ENCODE measurements at regions not wholly inside any gene's neighbourhood (a gene's known extent, or its start where the extent isn't known, plus 50 kb on each side); places are given as distances from the start of the nearest gene placed in this dataset.

GRCh38 chr4:187562345-187562744 is 433.2 kb upstream of the ZFP42 start:
- TF ChIP-seq ZNF239 (tag by site-specific recombination; IDR thresholded peaks at IDR 0.05) (no peak), ZNF664 (tag by site-specific recombination; IDR thresholded peaks at IDR 0.05) (no peak), ZNF292 (tag by site-specific recombination; IDR thresholded peaks at IDR 0.05; ENCODE audit: borderline replicate concordance, low read depth) (no peak), ZBTB49 (tag by site-specific recombination; IDR thresholded peaks at IDR 0.05; ENCODE audit: low read depth) (no peak), ZNF157 (tag by site-specific recombination; IDR thresholded peaks at IDR 0.05) (no peak), ZNF391 (tag by site-specific recombination; IDR thresholded peaks at IDR 0.05; ENCODE audit: borderline replicate concordance, low read depth) (no peak), REST (tag by site-specific recombination; IDR thresholded peaks at IDR 0.05) (no peak), ZNF416 (tag by site-specific recombination; IDR thresholded peaks at IDR 0.05) (no peak), YY1 (tag by site-specific recombination; IDR thresholded peaks at IDR 0.05) (no peak), MYNN (tag by site-specific recombination; IDR thresholded peaks at IDR 0.05; ENCODE audit: borderline replicate concordance) (no peak), KLF16 (tag by site-specific recombination; IDR thresholded peaks at IDR 0.05) (no peak)
- TF ChIP-seq, protein P1, sequence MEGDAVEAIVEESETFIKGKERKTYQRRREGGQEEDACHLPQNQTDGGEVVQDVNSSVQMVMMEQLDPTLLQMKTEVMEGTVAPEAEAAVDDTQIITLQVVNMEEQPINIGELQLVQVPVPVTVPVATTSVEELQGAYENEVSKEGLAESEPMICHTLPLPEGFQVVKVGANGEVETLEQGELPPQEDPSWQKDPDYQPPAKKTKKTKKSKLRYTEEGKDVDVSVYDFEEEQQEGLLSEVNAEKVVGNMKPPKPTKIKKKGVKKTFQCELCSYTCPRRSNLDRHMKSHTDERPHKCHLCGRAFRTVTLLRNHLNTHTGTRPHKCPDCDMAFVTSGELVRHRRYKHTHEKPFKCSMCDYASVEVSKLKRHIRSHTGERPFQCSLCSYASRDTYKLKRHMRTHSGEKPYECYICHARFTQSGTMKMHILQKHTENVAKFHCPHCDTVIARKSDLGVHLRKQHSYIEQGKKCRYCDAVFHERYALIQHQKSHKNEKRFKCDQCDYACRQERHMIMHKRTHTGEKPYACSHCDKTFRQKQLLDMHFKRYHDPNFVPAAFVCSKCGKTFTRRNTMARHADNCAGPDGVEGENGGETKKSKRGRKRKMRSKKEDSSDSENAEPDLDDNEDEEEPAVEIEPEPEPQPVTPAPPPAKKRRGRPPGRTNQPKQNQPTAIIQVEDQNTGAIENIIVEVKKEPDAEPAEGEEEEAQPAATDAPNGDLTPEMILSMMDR (tag by site-specific recombination; IDR thresholded peaks at IDR 0.05) = no peak
- TF ChIP-seq, protein P2, sequence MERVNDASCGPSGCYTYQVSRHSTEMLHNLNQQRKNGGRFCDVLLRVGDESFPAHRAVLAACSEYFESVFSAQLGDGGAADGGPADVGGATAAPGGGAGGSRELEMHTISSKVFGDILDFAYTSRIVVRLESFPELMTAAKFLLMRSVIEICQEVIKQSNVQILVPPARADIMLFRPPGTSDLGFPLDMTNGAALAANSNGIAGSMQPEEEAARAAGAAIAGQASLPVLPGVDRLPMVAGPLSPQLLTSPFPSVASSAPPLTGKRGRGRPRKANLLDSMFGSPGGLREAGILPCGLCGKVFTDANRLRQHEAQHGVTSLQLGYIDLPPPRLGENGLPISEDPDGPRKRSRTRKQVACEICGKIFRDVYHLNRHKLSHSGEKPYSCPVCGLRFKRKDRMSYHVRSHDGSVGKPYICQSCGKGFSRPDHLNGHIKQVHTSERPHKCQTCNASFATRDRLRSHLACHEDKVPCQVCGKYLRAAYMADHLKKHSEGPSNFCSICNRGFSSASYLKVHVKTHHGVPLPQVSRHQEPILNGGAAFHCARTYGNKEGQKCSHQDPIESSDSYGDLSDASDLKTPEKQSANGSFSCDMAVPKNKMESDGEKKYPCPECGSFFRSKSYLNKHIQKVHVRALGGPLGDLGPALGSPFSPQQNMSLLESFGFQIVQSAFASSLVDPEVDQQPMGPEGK (tag by site-specific recombination; IDR thresholded peaks at IDR 0.05) = no peak
- TF ChIP-seq, protein P3, sequence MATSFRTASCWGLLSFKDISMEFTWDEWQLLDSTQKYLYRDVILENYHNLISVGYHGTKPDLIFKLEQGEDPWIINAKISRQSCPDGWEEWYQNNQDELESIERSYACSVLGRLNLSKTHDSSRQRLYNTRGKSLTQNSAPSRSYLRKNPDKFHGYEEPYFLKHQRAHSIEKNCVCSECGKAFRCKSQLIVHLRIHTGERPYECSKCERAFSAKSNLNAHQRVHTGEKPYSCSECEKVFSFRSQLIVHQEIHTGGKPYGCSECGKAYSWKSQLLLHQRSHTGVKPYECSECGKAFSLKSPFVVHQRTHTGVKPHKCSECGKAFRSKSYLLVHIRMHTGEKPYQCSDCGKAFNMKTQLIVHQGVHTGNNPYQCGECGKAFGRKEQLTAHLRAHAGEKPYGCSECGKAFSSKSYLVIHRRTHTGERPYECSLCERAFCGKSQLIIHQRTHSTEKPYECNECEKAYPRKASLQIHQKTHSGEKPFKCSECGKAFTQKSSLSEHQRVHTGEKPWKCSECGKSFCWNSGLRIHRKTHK (tag by site-specific recombination; IDR thresholded peaks at IDR 0.05) = no peak

Measured in HEK293 (cell line).